Activated B cell treated with CpG ODN at 0.5 μM for 24 hours (primary cell): ENCODE measurements at regions not wholly inside any gene's neighbourhood (a gene's known extent, or its start where the extent isn't known, plus 50 kb on each side); places are given as distances from the start of the nearest gene placed in this dataset.

Experiments used
- ATAC-seq: fragments of 200-7000 bp; cut with Tn5 transposase; one replicate; pipeline ENCODE4 v1.10.0; 2021; ENCODE audit warnings: low read depth, mild to moderate bottlenecking, moderate library complexity
- CTCF ChIA-PET: fragments of 350-600 bp; sonication (Branson Sonifier 250); formaldehyde crosslinking; loops from one replicate; lab custom pipeline; 2021; ENCODE audit warnings: antibody characterized with exemption; lab: Charles Lee
- POLR2A ChIA-PET: fragments of 350-600 bp; sonication (Branson Sonifier 250); formaldehyde crosslinking; loops from one replicate; lab custom pipeline; 2021; ENCODE audit warnings: antibody characterized with exemption; lab: Charles Lee
- DNase-seq: peaks from one replicate; pipeline ENCODE4 v3.0.0; 2022
- H3K27ac Mint-ChIP-seq: one replicate; pipeline ENCODE4 v1.8.0; 2020; ENCODE audit warnings: mixed read lengths
- H3K27me3 Mint-ChIP-seq: one replicate; pipeline ENCODE4 v1.8.0; 2021; ENCODE audit warnings: mixed read lengths
- H3K36me3 Mint-ChIP-seq: one replicate; pipeline ENCODE4 v1.8.0; 2021; ENCODE audit warnings: low read depth, mixed read lengths
- H3K4me1 Mint-ChIP-seq: one replicate; pipeline ENCODE4 v1.8.0; 2021; ENCODE audit warnings: mixed read lengths
- H3K4me3 Mint-ChIP-seq: one replicate; pipeline ENCODE4 v1.8.0; 2020; ENCODE audit warnings: mild to moderate bottlenecking, mixed read lengths
- H3K9me3 Mint-ChIP-seq: one replicate; pipeline ENCODE4 v1.8.0; 2020; ENCODE audit warnings: mixed read lengths
- CTCF ChIP-seq: fragments of 200-600 bp; IDR thresholded peaks from one replicate; pipeline ENCODE4 v1.8.0; 2022; ENCODE audit warnings: antibody characterized with exemption, mild to moderate bottlenecking
- intact Hi-C: fragments of 100-400 bp; cut with micrococcal nuclease; formaldehyde crosslinking; loops from one replicate; pipeline ENCODE4 v1.15.1; 2024

- Mint-ChIP-seq H3K36me3 (no peaks in the 10 kb centered on the region), H3K4me1 (peaks cover 26% of the 10 kb centered on the region), H3K27ac (peak overlapping the region; percentile 25), H3K4me3 (peak overlapping the region; percentile 60), H3K9me3 (no peaks in the 10 kb centered on the region), H3K27me3 (peaks cover 9% of the 10 kb centered on the region)
- ATAC-seq (no peak), DNase-seq (no peak)
- intact Hi-C loops = no loop called here
- POLR2A ChIA-PET = no interaction called here
- no peak for TF ChIP-seq CTCF
- CTCF ChIA-PET = no interaction called here
Measured at GRCh38 chr22:49667236-49667635, 160.4 kb downstream of the BRD1 start.

- intact Hi-C loops = no loop called here
- Mint-ChIP-seq H3K9me3 (no peaks in the 10 kb centered on the region), H3K4me1 (peaks cover 31% of the 10 kb centered on the region), H3K36me3 (no peaks in the 10 kb centered on the region), H3K4me3 (no peak overlapping the region), H3K27me3 (peaks cover 4% of the 10 kb centered on the region), H3K27ac (no peak overlapping the region)
- POLR2A ChIA-PET = no interaction called here
- no peak for ATAC-seq
- TF ChIP-seq CTCF = no peak
- CTCF ChIA-PET = no interaction called here
- DNase-seq = no peak
Measured at GRCh38 chr22:49666146-49666809, 161.4 kb downstream of the BRD1 start.

GRCh38 chr22:49664891-49665290 lies 162.8 kb downstream of the BRD1 start:
- Mint-ChIP-seq H3K4me3 (no peak overlapping the region), H3K9me3 (no peaks in the 10 kb centered on the region), H3K27me3 (no peaks in the 10 kb centered on the region), H3K4me1 (peaks cover 36% of the 10 kb centered on the region), H3K27ac (no peak overlapping the region), H3K36me3 (no peaks in the 10 kb centered on the region)
- DNase-seq = no peak
- TF ChIP-seq CTCF = no peak
- no peak for ATAC-seq
- ChIA-PET POLR2A (no interaction called here), CTCF (no interaction called here)
- intact Hi-C loops = no loop called here

- no peaks in the 10 kb centered on the region for H3K27me3 Mint-ChIP-seq
- ATAC-seq (no peak), DNase-seq (no peak)
- no peak for TF ChIP-seq CTCF
- no peaks in the 10 kb centered on the region for H3K36me3 Mint-ChIP-seq
- no peak overlapping the region for H3K27ac Mint-ChIP-seq
- H3K4me1 Mint-ChIP-seq = peaks cover 36% of the 10 kb centered on the region
- POLR2A ChIA-PET = no interaction called here
- intact Hi-C loops = no loop called here
- H3K4me3 Mint-ChIP-seq = no peak overlapping the region
- CTCF ChIA-PET = no interaction called here
- no peaks in the 10 kb centered on the region for H3K9me3 Mint-ChIP-seq
Measured at GRCh38 chr22:49664371-49664881, 163.2 kb downstream of the BRD1 start.

- TF ChIP-seq CTCF = no peak
- no peak overlapping the region for H3K27ac Mint-ChIP-seq
- intact Hi-C loops = no loop called here
- H3K36me3 Mint-ChIP-seq = no peaks in the 10 kb centered on the region
- DNase-seq = no peak
- POLR2A ChIA-PET = no interaction called here
- H3K4me3 Mint-ChIP-seq = no peak overlapping the region
- no peak for ATAC-seq
- peaks cover 36% of the 10 kb centered on the region for H3K4me1 Mint-ChIP-seq
- no peaks in the 10 kb centered on the region for H3K9me3 Mint-ChIP-seq
- no peaks in the 10 kb centered on the region for H3K27me3 Mint-ChIP-seq
- CTCF ChIA-PET = no interaction called here
Measured at GRCh38 chr22:49663823-49664222, 163.8 kb downstream of the BRD1 start.
